NCI-H1105 treated with DMSO at 0.1 percent for 48 hours (cell line): ENCODE measurements at regions not wholly inside any gene's neighbourhood (a gene's known extent, or its start where the extent isn't known, plus 50 kb on each side); places are given as distances from the start of the nearest gene placed in this dataset.

Experiments used
- DNase-seq: peaks from one replicate; lab custom pipeline; 2025; lab: John Stamatoyannopoulos, UW

- DNase-seq: no peak
Measured at GRCh38 chr1:207971331-207972219, 60.6 kb upstream of the CD34 start.

DNA sequence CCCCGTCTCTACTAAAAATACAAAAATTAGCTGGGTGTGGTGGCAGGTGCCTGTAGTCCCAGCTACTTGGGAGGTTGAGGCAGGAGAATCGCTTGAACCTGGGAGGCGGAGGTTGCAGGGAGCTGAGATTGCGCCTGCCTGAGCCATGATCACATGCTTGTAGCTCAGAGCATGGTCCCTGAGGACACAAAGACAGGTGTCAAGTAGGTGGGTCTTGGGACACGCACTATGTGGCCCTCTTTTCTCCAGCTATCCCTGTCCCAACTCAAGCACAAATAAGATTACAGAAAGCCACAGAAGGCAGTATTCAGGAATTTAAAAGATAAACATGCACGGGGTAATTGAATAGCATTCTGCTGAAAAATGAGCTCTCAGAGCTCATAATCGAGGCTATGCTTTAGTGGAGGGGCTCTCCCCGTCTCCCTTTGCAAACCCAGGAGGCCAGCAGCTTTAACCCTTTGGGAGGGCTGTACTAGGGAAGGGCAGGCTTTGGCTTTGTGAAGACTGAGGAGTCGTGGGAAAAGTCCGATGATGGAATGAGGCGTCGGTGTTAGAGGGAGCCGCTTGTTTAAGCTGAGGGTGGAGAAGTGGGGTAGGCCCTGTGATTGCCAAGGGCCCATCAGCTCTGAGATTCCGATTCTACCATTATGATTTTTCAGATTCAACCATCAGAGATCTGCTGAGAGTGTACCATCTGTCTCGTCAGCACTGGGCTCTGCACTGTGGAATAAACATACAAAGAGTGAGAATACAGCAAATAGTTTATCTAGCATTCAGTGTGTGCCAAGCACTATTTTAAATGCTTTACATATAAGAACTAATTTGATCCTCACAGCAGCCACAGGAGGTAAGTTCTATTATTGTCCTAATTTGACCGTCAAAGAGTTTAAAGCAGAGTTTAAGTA is 59.7 kb upstream of the CD34 start:
- no peak for DNase-seq

DNA sequence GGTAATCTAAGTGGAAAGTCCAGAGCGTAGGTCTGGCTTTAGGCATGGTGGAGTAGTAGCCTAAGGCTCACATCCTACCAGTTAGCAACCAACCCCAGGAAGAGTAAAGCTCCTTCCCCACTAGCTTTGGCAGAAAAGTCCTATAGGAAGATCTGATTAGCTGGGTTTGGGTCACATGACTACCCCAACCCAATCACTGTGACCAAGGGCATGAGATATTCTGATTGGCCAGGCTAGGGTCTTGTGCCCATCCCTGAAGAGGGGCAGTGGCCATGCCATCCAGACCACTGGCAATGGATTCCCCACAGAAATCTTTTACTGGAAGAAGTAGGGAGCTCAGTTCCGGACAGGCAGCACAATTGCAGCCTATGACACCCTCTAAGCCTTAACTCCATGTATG is 58.6 kb upstream of the CD34 start:
- no peak for DNase-seq

- DNase-seq: no peak
Measured at GRCh38 chr1:207968521-207969009, 57.6 kb upstream of the CD34 start.

DNA sequence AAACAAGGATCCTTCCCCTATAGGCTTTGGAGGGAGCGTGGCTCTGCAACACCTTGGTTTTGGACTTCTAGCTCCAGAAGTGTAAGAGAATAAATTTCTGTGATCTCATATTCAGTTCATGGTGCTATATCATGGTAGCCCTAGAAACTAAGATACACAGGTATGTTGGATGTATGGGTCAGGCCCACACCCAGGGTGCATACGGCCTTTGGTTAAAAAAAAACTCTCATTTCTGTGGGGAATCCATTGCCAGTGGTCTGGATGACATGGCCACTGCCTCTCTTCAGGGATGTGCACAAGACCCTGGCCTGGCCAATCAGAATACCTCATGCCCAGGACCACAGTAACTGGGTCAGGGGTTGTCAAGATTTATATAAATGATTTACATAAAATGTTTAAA is 56.8 kb upstream of the CD34 start:
- no peak for DNase-seq

DNA sequence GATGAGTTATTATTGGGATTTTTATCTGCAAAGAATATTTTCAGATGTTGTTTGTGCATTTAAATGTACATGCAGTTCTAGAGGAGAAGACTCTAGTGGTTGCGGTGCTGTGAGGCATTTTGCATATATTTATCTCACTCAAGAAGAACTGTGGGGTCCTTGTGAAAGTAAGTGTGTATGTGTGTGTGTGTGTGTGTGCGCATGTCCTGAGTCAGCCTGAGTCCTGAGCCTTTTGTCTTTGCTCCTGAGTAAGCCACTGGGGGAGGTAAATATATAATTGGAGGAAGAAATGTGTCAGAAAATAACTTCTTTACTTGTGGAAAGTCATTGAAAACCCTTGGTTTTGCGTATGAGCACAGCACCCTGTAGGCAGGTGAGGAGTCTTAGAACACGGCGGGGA is 55.6 kb upstream of the CD34 start:
- no peak for DNase-seq

DNA sequence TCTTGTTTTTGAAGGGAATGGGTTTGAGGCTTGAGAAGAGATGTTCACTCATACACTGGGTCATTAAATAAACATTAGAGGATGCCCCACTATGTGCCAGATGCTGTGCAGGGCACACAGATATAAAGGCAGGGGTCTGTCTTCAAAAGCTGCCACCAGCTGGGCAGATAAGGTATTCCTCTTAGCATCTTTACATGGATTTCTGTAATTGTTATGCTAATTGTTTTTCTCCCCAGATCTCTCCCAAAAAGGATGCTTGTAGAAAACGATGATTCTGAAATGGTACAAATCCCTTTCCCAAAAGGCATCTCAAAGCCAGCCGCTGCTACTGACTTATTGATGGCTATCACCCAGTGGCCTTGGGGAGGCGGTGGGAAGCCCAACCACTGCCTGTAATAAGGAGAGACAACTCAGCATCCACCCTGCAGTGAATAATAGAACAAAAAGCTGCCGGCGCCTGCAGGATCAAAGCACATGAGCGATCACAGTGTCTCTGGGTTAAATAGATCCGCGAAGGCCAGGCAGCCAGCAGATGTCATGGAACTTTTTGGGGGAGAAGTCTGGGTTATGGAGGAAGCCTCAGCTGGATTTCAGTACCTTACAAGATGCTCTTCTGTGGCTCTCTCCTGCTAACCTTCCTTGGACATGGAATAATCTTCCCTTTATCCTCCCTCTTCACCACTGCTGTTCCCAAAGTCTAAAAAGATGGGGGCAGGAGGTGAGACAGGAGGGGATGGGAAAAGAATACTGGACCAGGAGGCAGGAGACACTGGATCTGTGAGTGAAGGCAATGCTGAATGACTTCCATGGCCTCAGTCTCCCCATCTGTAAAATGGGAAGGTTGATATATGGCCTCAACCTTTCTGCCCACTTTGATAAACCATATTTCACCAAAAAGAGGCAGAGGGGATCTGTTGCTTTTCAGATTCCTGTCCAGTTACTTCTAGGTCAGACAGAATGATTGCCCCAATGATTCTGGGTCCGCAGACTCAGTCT is 54.8 kb upstream of the CD34 start:
- DNase-seq: no peak

GRCh38 chr1:207964195-207964966 is 53.5 kb upstream of the CD34 start:
- no peak for DNase-seq

GRCh38 chr1:207963427-207964194 is 52.7 kb upstream of the CD34 start:
- peak; percentile 76 for DNase-seq

DNA sequence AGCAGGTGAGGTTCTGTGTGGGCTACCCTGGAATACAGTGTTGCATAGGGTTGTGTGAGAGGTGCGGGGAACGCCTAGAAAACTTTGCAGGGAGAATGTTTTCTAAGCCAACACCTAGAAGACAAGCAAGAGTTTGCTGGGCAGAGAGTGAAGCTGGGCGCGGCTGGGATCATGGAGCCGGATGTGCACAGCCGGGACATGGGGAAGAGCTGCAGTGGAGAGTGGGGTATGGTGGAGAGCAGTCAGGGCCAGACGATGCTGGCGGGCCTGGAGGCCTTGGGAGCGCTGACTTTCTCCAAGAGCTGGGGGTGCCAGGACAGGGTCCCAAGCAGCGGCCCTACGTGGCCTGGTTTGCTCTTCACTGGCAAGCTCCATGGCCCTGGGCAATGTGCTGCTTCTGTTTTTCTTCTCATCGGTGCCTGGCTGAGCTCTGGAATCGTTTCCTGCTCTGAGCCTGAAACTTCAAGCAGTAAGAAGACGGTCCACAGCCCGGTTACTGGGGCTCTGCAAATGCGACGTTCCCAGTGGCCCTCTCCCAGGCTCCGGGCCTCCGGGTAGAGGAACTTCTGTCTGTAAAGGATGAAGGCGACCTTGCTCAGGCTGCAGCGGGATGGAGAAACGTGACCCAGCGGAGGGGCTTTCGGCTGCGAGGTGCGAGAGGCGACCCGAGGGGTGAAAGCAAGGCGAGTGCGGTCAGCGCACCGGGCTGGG is 51.9 kb upstream of the CD34 start:
- DNase-seq: no peak
